ENCODE measurements at regions not wholly inside any gene's neighbourhood (a gene's known extent, or its start where the extent isn't known, plus 50 kb on each side); places are given as distances from the start of the nearest gene placed in this dataset.

- Histone ChIP-seq H3K4me3 (ENCODE audit: low read depth in 1 of 3, low read length in 3 of 3) (no peak overlapping the region), H3K9me3 (ENCODE audit: control insufficient read depth in 2 of 2, insufficient read depth in 1 of 2, low read depth in 1 of 2, low read length in 1 of 2) (no peaks in the 10 kb centered on the region), H3K27me3 (ENCODE audit: control insufficient read depth in 3 of 3, insufficient read depth in 3 of 3, low read length in 3 of 3) (no peaks in the 10 kb centered on the region), H3K4me1 (ENCODE audit: control insufficient read depth in 3 of 3, insufficient read depth in 2 of 3, low read depth in 1 of 3, low read length in 2 of 3) (no peaks in the 10 kb centered on the region), H3K27ac (ENCODE audit: low read depth in 1 of 3, low read length in 2 of 3) (no peak overlapping the region), H3K36me3 (ENCODE audit: control insufficient read depth in 3 of 3, insufficient read depth in 2 of 3, low read depth in 1 of 3, low read length in 3 of 3) (no peaks in the 10 kb centered on the region)
- DNase-seq (no peak), FAIRE-seq (no peak)
- 57 to 72% (median 60%) methylated on average over 2 of the region's 2 CpGs for WGBS, 3 donors
These were observed 899.6 kb upstream of the ANO3 start for GRCh38 chr11:25432376-25432775.

- DNase-seq, result no peak
- Histone ChIP-seq H3K27me3 (ENCODE audit: control insufficient read depth in 3 of 3, insufficient read depth in 3 of 3, low read length in 3 of 3) (no peaks in the 10 kb centered on the region), H3K27ac (ENCODE audit: low read depth in 1 of 3, low read length in 2 of 3) (no peak overlapping the region), H3K4me1 (ENCODE audit: control insufficient read depth in 3 of 3, insufficient read depth in 2 of 3, low read depth in 1 of 3, low read length in 2 of 3) (no peaks in the 10 kb centered on the region), H3K4me3 (ENCODE audit: low read depth in 1 of 3, low read length in 3 of 3) (no peak overlapping the region), H3K36me3 (ENCODE audit: control insufficient read depth in 3 of 3, insufficient read depth in 2 of 3, low read depth in 1 of 3, low read length in 3 of 3) (no peaks in the 10 kb centered on the region), H3K9me3 (ENCODE audit: control insufficient read depth in 2 of 2, insufficient read depth in 1 of 2, low read depth in 1 of 2, low read length in 1 of 2) (no peaks in the 10 kb centered on the region)
- 10 to 52% (median 34%) methylated on average over 1 of the region's 1 CpG for WGBS, 3 donors
- no peak for FAIRE-seq
These were observed 896.7 kb upstream of the ANO3 start for GRCh38 chr11:25435197-25435596.

- DNase-seq, result no peak
- 58 to 71% (median 58%) methylated on average over 2 of the region's 2 CpGs for WGBS, 3 donors
These were observed 895.6 kb upstream of the ANO3 start for GRCh38 chr11:25436326-25436725.

GRCh38 chr11:25441421-25441820 lies 890.5 kb upstream of the ANO3 start:
- DNase-seq (no peak), FAIRE-seq (no peak)
- H3K36me3 ChIP-seq (ENCODE audit: control insufficient read depth in 3 of 3, insufficient read depth in 2 of 3, low read depth in 1 of 3, low read length in 3 of 3), result no peaks in the 10 kb centered on the region
- WGBS, 3 donors, result 55 to 71% (median 55%) methylated on average over 3 of the region's 3 CpGs
- H3K4me3 ChIP-seq (ENCODE audit: low read depth in 1 of 3, low read length in 3 of 3), result no peak overlapping the region
- no peak overlapping the region for H3K27ac ChIP-seq (ENCODE audit: low read depth in 1 of 3, low read length in 2 of 3)
- no peaks in the 10 kb centered on the region for H3K4me1 ChIP-seq (ENCODE audit: control insufficient read depth in 3 of 3, insufficient read depth in 2 of 3, low read depth in 1 of 3, low read length in 2 of 3)
- H3K27me3 ChIP-seq (ENCODE audit: control insufficient read depth in 3 of 3, insufficient read depth in 3 of 3, low read length in 3 of 3), result no peaks in the 10 kb centered on the region
- H3K9me3 ChIP-seq (ENCODE audit: control insufficient read depth in 2 of 2, insufficient read depth in 1 of 2, low read depth in 1 of 2, low read length in 1 of 2), result no peaks in the 10 kb centered on the region

More at GRCh38 chr11:25436326-25436725, 895.6 kb upstream of the ANO3 start:
- H3K27me3 ChIP-seq (ENCODE audit: control insufficient read depth in 3 of 3, insufficient read depth in 3 of 3, low read length in 3 of 3), result no peaks in the 10 kb centered on the region
- no peak for FAIRE-seq
- H3K36me3 ChIP-seq (ENCODE audit: control insufficient read depth in 3 of 3, insufficient read depth in 2 of 3, low read depth in 1 of 3, low read length in 3 of 3), result no peaks in the 10 kb centered on the region
- H3K9me3 ChIP-seq (ENCODE audit: control insufficient read depth in 2 of 2, insufficient read depth in 1 of 2, low read depth in 1 of 2, low read length in 1 of 2), result no peaks in the 10 kb centered on the region
- no peak overlapping the region for H3K4me3 ChIP-seq (ENCODE audit: low read depth in 1 of 3, low read length in 3 of 3)
- no peaks in the 10 kb centered on the region for H3K4me1 ChIP-seq (ENCODE audit: control insufficient read depth in 3 of 3, insufficient read depth in 2 of 3, low read depth in 1 of 3, low read length in 2 of 3)
- H3K27ac ChIP-seq (ENCODE audit: low read depth in 1 of 3, low read length in 2 of 3), result no peak overlapping the region

- H3K9me3 ChIP-seq (ENCODE audit: control insufficient read depth in 2 of 2, insufficient read depth in 1 of 2, low read depth in 1 of 2, low read length in 1 of 2), result no peaks in the 10 kb centered on the region
- WGBS, 3 donors, result 89 to 100% (median 96%) methylated on average over 1 of the region's 1 CpG
- no peak overlapping the region for H3K27ac ChIP-seq (ENCODE audit: low read depth in 1 of 3, low read length in 2 of 3)
- no peak for FAIRE-seq
- H3K4me3 ChIP-seq (ENCODE audit: low read depth in 1 of 3, low read length in 3 of 3), result no peak overlapping the region
- no peak for DNase-seq
- H3K27me3 ChIP-seq (ENCODE audit: control insufficient read depth in 3 of 3, insufficient read depth in 3 of 3, low read length in 3 of 3), result no peaks in the 10 kb centered on the region
- H3K4me1 ChIP-seq (ENCODE audit: control insufficient read depth in 3 of 3, insufficient read depth in 2 of 3, low read depth in 1 of 3, low read length in 2 of 3), result no peaks in the 10 kb centered on the region
- no peaks in the 10 kb centered on the region for H3K36me3 ChIP-seq (ENCODE audit: control insufficient read depth in 3 of 3, insufficient read depth in 2 of 3, low read depth in 1 of 3, low read length in 3 of 3)
These were observed 882.8 kb upstream of the ANO3 start for GRCh38 chr11:25449091-25449490.

- Histone ChIP-seq H3K27ac (ENCODE audit: low read depth in 1 of 3, low read length in 2 of 3) (no peak overlapping the region), H3K4me1 (ENCODE audit: control insufficient read depth in 3 of 3, insufficient read depth in 2 of 3, low read depth in 1 of 3, low read length in 2 of 3) (no peaks in the 10 kb centered on the region), H3K27me3 (ENCODE audit: control insufficient read depth in 3 of 3, insufficient read depth in 3 of 3, low read length in 3 of 3) (no peaks in the 10 kb centered on the region), H3K36me3 (ENCODE audit: control insufficient read depth in 3 of 3, insufficient read depth in 2 of 3, low read depth in 1 of 3, low read length in 3 of 3) (no peaks in the 10 kb centered on the region), H3K4me3 (ENCODE audit: low read depth in 1 of 3, low read length in 3 of 3) (no peak overlapping the region), H3K9me3 (ENCODE audit: control insufficient read depth in 2 of 2, insufficient read depth in 1 of 2, low read depth in 1 of 2, low read length in 1 of 2) (no peaks in the 10 kb centered on the region)
- DNase-seq (no peak), FAIRE-seq (no peak)
- 91% methylated on average over 8 of the region's 8 CpGs for WGBS, 3 donors
These were observed 878.5 kb upstream of the ANO3 start for GRCh38 chr11:25453471-25453870.

- no peak for DNase-seq
- no peaks in the 10 kb centered on the region for H3K27me3 ChIP-seq (ENCODE audit: control insufficient read depth in 3 of 3, insufficient read depth in 3 of 3, low read length in 3 of 3)
- WGBS, 3 donors, result 73 to 87% (median 78%) methylated on average over 1 of the region's 1 CpG
- no peak for FAIRE-seq
- peaks cover 0 to 3% of the 10 kb centered on the region in 2 donors for H3K9me3 ChIP-seq (ENCODE audit: control insufficient read depth in 2 of 2, insufficient read depth in 1 of 2, low read depth in 1 of 2, low read length in 1 of 2)
- H3K4me1 ChIP-seq (ENCODE audit: control insufficient read depth in 3 of 3, insufficient read depth in 2 of 3, low read depth in 1 of 3, low read length in 2 of 3), result no peaks in the 10 kb centered on the region
- H3K36me3 ChIP-seq (ENCODE audit: control insufficient read depth in 3 of 3, insufficient read depth in 2 of 3, low read depth in 1 of 3, low read length in 3 of 3), result no peaks in the 10 kb centered on the region
- no peak overlapping the region for H3K4me3 ChIP-seq (ENCODE audit: low read depth in 1 of 3, low read length in 3 of 3)
- no peak overlapping the region for H3K27ac ChIP-seq (ENCODE audit: low read depth in 1 of 3, low read length in 2 of 3)
These were observed 875.7 kb upstream of the ANO3 start for GRCh38 chr11:25456211-25456610.

GRCh38 chr11:25483915-25484635 lies 847.9 kb upstream of the ANO3 start:
- DNase-seq, result no peak
- no peaks in the 10 kb centered on the region for H3K36me3 ChIP-seq (ENCODE audit: control insufficient read depth in 3 of 3, insufficient read depth in 2 of 3, low read depth in 1 of 3, low read length in 3 of 3)
- FAIRE-seq, result no peak
- H3K9me3 ChIP-seq (ENCODE audit: control insufficient read depth in 2 of 2, insufficient read depth in 1 of 2, low read depth in 1 of 2, low read length in 1 of 2), result no peaks in the 10 kb centered on the region
- H3K27ac ChIP-seq (ENCODE audit: low read depth in 1 of 3, low read length in 2 of 3), result no peak overlapping the region
- no peaks in the 10 kb centered on the region for H3K27me3 ChIP-seq (ENCODE audit: control insufficient read depth in 3 of 3, insufficient read depth in 3 of 3, low read length in 3 of 3)
- no peaks in the 10 kb centered on the region for H3K4me1 ChIP-seq (ENCODE audit: control insufficient read depth in 3 of 3, insufficient read depth in 2 of 3, low read depth in 1 of 3, low read length in 2 of 3)
- WGBS, 3 donors, result 62 to 71% (median 66%) methylated on average over 5 of the region's 5 CpGs
- H3K4me3 ChIP-seq (ENCODE audit: low read depth in 1 of 3, low read length in 3 of 3), result no peak overlapping the region

GRCh38 chr11:25485315-25485714 lies 846.6 kb upstream of the ANO3 start:
- H3K4me1 ChIP-seq (ENCODE audit: control insufficient read depth in 3 of 3, insufficient read depth in 2 of 3, low read depth in 1 of 3, low read length in 2 of 3), result no peaks in the 10 kb centered on the region
- H3K27me3 ChIP-seq (ENCODE audit: control insufficient read depth in 3 of 3, insufficient read depth in 3 of 3, low read length in 3 of 3), result no peaks in the 10 kb centered on the region
- no peaks in the 10 kb centered on the region for H3K9me3 ChIP-seq (ENCODE audit: control insufficient read depth in 2 of 2, insufficient read depth in 1 of 2, low read depth in 1 of 2, low read length in 1 of 2)
- H3K27ac ChIP-seq (ENCODE audit: low read depth in 1 of 3, low read length in 2 of 3), result no peak overlapping the region
- DNase-seq (no peak), FAIRE-seq (no peak)
- no peak overlapping the region for H3K4me3 ChIP-seq (ENCODE audit: low read depth in 1 of 3, low read length in 3 of 3)
- no peaks in the 10 kb centered on the region for H3K36me3 ChIP-seq (ENCODE audit: control insufficient read depth in 3 of 3, insufficient read depth in 2 of 3, low read depth in 1 of 3, low read length in 3 of 3)
- WGBS, 3 donors, result 4 to 13% (median 8%) methylated on average over 2 of the region's 2 CpGs
